IPS DF 19.7 (cell line): ENCODE measurements at regions not wholly inside any gene's neighbourhood (a gene's known extent, or its start where the extent isn't known, plus 50 kb on each side); places are given as distances from the start of the nearest gene placed in this dataset.
"Not testable (repeated sequence)": the region's sequence is repeated elsewhere in the genome, so short reads cannot be mapped to it uniquely, and the experiment has no call there.

Experiments used
- DNase-seq: peaks from one replicate; pipeline ENCODE4 v3.0.0-alpha.2; 2013; ENCODE audit warnings: low read depth, low spot score

DNA sequence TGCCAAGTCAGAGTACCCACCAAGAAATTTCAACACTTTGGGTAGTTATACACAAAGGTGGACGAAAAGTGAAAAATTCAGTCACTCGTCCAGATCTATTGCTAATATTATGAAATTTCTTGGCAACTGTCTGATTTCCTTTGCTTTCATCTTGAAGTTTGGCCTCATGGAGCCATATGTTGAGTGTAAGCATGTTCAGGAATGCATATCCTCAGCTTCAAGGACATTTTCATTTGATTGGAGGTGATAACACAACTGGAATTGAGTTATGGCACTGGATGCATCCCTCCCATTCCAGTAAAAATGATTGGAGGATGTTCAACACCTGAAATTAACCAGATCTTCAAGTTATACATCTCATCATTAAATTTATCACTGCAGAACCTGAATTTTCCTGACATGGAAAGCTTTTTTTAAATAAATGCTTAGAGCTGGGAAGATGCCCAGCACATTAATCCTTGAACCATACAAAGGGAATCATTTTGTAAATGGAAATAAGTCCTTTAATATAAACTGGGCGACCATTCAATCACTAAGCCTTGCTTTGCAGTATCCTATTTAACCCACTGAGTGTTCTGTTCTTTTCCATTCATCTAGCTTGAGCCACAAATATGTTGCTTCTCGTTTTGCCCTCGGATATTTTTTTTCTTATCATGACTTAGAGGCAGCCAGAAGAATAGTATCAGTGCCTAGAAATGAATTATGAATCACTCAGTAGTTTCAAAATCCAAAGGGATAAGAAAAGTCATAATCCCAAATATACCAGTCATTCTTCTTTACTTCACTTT, 273.7 kb upstream of the PIK3R1 start:
- no peak for DNase-seq

DNA sequence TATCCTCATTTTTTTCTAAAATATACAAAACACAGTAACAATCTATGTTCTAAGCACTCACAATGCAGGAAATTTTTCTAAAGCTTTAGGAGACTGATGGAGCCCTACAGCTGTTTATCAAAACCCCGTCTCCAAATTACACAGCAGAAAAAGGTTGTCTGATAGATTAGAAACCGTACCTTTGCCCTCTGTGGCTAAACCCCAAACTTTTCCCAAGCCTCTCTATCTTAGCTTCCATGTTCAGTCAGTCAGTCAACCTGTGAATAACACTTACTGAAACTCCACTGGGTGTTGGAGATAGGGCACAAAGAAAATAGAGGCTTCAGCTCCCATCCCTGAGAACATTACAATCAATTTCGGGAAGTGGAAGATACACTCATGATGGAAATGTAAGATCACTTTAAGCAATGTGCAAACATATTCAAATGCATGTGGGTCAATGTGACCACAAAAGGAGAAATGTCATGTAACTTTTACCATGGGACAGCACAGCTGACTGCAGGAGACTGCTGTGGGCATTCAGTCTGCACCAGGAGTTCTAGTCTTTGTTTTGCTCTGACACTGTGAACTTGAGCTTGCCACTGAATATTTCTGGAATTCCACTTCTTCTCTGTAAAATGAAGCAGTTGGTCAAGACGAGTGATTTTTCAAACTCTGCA, 279.5 kb upstream of the PIK3R1 start:
- DNase-seq, result no peak

DNA sequence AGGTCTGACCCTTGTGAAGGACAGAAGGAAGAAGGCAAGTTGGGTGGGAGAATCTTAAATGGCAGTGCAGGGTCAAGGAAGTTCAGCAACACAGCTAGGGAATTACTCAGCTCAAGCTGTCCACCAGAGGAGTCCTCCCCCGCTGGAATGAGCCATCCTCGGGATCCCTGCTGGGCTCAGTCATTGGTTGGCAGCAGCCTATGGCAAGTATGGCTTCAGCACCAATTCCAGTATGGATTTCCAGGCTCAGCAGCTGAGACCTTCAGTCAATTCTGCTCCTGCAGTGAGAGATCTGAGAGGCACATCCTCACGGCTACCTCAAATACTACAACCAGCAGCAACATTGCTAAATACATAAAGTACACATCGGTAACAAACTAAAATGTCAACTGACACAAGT, 280.6 kb upstream of the PIK3R1 start:
- no peak for DNase-seq

DNA sequence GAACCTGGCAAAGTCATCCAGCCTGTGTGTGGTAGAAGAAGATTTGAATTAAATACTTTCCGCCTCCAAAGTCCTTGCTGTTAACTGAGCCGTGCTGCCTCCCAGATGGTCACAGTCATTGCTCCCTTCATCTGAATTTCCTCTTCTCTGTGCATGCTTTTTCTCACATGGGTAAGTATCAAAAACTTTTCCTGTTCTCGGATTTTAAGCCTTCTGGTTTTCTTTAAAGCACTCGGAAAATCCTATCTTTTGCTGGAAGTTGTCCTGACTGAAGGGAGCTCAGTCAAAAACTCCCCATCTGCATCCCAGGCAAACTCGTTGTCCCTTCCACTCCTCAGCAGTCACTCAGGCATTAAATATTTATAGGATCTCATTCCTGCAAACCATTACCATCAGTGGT, 290.0 kb upstream of the PIK3R1 start:
- DNase-seq, result no peak

DNA sequence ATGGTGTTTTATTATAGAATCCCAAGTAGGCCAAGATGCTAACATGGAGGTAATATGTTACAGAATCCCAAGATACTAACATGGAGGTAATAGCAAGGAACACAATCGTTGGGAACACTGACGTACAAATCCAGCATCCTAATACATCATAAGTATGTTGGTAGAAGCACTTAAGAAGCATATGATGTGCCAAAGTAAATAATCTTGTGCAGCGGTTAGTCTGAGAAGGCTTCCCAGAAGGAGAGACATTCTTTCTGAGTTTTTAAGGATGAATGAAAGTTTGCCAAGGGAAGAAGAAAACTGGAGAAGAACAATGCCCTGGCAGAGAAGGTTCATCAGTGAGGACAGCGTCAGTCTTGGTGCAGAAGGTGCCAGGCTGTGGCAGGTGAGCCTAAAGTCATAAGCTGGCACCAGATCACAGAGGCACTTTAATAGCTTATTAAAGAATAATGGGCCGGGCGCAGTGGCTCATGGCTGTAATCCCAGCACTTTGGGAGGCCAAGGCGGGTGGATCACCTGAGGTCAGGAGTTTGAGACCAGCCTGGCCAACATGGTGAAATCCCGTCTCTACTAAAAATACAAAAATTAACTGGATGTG, 294.5 kb upstream of the PIK3R1 start:
- DNase-seq, result no peak

DNA sequence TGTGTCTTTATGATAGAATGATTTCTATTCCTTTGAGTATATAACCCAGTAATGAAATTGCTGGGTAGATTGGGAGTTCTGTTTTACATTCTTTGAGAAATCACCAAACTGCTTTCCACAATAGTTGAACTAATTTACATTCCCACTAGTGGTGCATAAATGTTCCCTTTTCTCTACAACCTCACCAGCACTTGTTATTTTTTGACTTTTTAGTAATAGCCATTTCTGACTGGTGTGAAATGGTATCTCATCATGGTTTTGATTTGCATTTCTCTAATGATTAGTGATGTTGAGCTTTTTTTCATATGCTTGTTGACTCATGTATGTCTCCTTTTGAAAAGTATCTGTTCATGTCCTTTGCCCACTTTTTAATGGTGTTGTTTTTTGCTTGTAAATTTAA, 296.0 kb upstream of the PIK3R1 start:
- DNase-seq, result not testable (repeated sequence)

DNA sequence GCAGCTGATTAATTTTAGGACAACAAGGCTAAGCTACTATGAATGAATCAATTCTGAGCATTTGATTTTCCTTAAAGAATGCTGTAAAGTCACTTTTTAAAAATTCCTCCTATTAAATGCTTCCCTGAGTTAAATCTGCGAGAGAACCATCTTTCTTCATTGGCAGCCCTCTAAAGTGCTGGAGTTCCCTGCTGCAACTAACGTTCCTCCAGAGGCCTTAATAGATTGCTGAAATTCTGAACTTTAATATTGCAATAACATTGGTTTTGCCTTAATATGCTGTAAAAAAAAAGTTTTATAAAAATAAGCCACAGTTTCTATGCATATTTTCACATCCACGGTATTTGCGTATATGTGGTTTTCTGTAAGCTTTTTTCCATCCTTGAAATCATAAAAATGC, 298.0 kb upstream of the PIK3R1 start:
- no peak for DNase-seq

DNA sequence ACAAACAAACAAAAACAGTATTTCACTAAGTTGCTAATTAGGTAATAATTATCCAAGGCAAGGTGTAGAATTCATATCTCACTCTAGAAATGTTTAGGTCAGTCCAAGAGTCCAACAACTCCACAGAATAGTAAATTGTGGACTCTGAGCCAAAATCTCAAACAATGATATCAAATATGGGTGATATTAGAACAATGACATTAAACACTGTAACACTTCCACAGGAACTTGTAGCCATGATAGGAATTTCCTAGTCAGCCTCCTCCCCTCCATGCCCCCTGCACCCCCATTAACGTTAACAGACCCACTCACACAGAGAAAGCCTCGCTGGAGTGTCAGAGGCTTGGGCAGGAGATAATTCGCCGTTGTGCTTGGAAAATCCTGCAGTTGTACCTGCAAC, 305.0 kb upstream of the PIK3R1 start:
- DNase-seq, result no peak

DNA sequence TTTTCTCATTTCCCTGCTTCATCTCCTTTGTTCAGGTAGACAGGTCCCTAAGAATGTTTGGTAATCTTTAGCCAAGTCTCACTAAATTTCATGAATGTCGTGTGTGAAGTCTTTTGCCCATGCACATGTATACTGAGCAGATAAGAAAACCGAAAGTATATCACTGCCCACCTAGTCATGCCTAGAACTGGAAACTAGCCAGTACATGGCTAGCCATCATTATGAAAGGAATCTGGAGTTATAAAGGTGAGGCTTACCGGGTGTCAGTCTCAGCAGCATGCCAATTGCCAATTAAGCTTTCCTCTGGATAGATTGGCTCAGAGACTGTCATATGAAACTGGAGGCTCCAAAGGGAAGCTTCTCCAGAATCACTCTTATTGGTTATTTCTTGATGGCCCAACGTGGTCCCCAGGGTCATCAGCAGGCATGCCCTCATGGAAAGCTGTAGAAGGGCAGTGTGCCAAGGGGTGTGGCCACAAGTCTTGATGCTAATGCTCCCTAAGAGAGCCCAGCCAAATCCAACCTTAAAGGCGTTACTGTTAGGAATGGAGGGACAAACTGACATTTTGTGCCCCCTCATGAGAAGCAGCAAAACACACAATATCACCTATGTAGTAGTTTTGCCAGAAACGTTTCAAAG, 307.3 kb upstream of the PIK3R1 start:
- DNase-seq, result no peak

DNA sequence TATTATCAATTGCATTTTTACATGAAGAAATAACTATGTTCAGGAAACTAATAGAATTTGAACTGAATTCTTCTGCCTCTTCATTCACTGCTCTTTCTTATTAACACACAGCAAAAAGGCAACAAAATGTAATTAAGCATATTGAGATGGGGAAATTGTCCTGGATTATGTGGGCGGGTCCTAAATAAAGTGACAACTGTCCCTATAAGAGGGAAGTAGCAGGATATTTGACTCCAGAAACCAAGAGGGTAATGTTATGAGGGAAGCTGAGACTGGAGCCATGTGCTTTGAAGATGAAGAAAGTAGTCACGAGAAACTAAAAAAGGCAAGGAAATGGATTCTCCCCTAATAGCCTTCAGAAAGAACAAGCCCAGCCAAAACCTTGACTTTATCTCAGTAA, 311.2 kb upstream of the PIK3R1 start:
- DNase-seq, result no peak

DNA sequence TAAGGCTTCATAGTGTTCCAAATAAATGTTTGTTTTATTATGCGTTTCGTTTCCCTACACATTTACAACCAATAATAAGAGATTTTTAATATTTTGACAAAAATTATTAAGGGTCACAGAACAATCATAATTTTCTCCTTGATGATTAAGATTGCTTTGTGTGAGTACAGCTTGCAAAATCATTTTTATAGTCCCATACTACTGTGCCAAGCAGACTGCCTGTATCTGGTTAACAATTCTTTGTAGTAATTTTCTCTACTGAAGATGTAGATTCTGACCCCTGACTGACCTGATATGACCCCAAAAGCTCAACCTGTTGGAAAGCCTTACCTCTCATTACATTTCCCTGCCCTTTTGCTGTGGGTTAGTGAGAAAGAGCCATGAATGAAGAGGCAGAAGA, 311.9 kb upstream of the PIK3R1 start:
- no peak for DNase-seq

DNA sequence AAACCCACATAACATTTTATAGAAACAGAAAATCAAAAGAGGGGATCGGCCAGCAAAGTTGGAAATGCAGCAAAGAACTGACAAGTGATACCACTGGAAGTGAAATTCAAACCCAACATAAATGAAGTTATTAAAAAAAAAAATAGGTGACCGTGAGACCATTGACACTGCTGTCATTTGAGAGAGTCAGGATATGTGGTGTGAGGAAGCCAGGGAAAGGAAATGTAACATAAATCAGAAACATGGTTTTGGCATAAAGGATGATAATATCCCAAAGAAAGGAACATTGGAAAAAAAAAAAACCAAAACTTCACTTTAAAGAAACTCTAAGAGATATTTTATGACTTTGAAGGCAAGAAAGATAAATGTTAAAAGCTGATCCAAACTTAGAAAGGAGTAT, 312.4 kb upstream of the PIK3R1 start:
- DNase-seq, result no peak

DNA sequence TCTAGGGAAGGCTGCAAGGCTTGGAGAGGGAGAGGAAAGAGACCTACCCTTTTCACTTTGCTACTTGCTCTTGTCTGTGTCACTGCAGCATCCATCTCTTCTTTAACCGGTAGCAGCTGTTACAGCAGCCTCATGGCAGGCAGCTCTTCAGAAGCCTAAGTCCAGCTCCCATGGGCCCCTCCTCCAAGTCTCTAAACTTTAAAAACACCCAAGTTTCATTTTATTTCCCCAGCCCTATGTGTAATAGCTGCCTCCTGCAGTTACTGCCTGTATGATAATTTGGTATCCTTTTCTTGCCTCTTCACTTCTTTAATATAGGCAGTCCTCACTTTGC, 313.1 kb upstream of the PIK3R1 start:
- no peak for DNase-seq

DNA sequence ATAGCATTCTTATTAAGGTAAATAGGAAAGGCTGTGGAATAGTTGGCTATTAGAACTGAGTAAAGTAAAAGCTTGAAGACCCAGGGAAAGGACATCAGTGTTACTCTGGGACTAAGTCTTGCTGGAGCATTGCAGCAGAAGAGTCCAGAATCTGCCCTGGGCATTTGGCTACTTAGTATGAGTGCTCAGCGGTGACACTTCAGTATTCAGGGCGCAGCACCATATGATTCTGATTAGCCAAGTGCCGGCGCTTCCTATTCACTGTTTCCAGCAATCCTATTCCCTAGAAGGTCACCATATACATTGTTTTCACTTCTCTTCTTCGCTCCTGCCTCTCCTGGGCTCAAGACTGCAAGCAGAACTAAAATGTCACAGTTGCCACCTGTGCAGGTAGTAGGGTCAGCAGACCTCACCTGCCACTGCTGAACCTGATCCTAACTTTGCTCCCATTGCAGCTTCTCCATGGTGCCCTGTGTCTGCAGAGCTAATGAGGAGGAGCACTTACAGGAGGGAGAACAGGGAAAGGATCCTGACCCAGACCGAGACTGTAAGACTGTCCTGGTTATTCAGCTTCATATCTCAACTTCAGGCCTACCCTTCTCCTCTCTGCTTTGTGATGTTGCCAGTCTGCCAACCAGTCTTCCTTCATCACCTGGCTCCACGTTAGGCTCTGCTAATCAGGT, 313.6 kb upstream of the PIK3R1 start:
- no peak for DNase-seq

DNA sequence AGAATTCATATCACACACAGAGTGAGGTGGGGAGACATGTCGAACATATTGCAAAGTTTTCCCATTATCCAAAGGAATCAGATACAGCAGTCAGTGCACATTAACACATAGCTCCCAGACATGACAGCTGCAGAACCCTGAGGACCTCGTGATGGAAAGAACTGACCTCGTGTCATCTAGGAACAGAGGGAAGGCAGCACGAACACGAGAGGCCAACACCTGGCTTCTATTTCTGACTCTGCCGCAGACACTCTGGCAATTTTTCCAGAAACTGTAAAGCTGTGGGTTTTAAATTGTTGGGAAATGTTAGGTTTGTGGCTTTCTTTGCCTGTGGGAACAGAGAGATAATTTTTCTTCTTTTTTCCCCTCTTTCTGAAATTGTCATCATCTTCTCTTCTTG, 315.0 kb upstream of the PIK3R1 start:
- no peak for DNase-seq

DNA sequence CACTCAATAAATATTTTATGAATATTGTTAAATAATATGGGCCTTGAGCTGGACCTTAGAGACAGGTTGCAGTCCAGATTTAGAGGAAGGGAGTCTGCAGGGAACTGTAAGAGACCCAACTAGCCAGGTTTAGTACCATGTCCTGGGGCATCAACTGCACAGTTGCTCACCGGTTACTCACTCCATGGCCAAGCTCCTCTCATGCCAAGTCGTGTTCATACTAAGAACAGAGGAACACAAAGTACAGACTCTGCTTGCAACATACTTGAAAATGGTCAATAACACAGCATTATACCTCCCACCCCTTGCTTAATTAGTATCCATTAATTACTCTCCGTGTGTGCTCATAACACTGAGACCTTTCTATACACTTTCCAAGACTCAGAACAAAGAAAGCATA, 317.6 kb upstream of the PIK3R1 start:
- no peak for DNase-seq

DNA sequence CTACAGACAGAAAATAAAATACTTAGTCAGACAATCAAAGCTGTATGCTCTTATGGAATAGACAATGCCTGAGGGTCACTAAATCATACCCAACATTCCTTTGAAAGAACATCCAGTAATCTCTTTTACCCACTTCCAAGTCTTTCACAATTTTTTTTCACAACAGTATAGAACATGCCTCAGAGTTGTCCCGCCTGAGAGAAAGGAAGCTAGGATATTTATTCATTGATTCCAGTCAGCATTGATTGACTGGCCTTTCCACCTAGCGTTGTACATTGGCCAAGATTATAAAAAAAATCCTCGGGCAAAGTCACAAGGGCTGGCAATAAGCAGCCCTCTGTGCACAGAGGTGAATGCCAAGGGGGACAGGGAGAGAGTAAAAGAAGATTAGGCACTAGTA, 318.1 kb upstream of the PIK3R1 start:
- no peak for DNase-seq

DNA sequence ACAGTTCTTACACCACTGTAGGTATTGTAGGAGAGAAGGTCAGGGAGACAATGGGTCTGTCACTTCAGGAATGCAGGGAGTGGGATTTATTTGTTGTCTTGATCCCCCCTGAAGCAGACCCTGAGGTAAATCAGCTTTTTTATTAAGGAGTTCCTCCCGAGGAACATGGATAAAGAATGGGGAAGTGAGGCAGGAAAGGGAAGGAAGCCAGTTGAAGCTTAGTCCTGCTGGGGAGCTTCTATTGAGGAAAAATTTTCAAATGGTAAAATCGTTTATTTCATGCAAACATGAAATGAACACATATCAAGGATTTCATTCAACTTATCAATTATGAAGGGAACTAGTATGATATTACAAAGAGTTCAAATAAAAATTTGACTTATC, 318.6 kb upstream of the PIK3R1 start:
- DNase-seq, result no peak

DNA sequence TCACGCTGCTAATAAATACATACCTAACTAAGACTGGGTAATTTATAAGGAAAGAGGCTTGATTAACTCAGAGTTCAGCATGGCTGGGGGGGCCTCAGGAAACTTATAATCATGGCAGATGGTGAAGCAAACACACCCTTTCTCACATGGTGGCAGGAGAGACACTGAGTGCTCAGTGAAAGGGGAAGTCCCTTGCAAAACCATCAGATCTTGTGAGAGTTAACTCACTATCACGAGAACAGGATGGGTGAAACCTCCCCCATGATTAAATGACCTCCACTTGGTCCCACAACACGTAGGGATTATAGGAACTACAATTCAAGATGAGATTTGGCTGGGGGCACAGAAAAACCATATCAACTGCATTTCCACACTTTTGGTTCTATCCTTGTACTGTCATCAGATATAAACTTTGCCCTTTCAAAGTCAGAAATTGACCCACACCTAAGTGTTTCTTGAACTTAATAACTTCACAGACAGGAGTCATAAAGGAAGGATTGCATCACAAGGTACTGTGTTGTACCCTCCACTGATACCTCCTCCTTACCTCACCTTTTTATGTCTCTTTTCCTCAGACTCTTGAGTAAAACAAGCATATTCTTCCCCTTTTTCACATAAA, 319.1 kb upstream of the PIK3R1 start:
- DNase-seq, result no peak

DNA sequence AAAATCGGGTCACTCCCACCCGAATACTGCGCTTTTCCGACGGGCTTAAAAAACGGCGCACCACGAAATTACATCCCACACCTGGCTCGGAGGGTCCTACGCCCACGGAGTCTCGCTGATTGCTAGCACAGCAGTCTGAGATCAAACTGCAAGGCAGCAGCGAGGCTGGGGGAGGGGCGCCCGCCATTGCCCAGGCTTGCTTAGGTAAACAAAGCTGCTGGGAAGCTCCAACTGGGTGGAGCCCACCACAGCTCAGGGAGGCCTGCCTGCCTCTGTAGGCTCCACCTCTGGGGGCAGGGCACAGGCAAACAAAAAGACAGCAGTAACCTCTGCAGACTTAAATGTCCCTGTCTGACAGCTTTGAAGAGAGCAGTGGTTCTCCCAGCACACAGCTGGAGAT, 325.7 kb upstream of the PIK3R1 start:
- DNase-seq, result not testable (repeated sequence)

DNA sequence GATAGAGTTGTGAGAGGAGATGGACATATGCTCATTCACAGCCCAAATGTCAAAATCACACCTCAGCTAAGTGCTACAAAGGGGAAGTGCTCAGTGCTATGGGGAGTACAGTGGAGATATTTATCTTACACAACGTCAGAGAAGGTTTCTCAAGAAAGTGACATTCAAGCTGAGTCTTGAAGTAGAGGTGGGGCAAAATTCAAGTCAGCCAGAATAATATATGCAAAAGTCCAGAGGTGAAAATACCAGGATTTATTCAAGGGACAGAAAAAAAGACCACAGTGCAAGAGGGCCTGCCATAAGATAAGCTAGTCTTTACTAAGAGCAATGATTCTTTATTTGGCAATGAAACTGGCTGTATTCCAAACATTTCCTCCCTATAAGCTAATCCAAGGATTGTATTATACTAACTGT, 327.8 kb upstream of the PIK3R1 start:
- no peak for DNase-seq

DNA sequence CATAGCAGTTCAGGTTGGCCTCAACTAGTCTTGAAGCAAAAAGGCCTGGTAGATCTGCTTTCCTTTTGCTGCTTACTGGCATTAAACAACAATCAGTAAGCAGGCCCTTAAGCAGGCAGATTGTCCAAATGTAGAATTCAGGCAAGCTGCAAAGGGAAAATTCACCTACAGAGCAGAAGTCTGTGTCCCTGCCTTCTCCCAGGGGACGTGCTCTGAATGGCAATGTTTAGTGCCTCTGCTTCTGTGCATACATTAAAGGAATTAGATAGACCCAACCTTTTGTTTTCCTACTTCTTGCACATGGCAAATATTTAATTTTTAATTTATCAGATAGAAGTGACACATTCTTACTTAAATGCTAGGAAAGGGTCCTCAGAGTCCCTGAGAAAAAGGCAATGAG, 328.8 kb upstream of the PIK3R1 start:
- no peak for DNase-seq
